ENCODE measurements at regions not wholly inside any gene's neighbourhood (a gene's known extent, or its start where the extent isn't known, plus 50 kb on each side); places are given as distances from the start of the nearest gene placed in this dataset.

- Histone ChIP-seq H3K27me3 (no peaks in the 10 kb centered on the region), H3K4me1 (ENCODE audit: insufficient read depth) (no peaks in the 10 kb centered on the region), H3K4me2 (no peak overlapping the region), H3K4me3 (no peak overlapping the region), H3K27ac (no peak overlapping the region), H3K79me2 (no peaks in the 10 kb centered on the region), H2AFZ (no peak overlapping the region), H3K36me3 (replicated peaks; ENCODE audit: insufficient read depth, low read depth) (no peaks in the 10 kb centered on the region), H3K9me2 (replicated peaks; ENCODE audit: insufficient read depth) (no peaks in the 10 kb centered on the region), H3K9me3 (ENCODE audit: low read depth) (no peaks in the 10 kb centered on the region), H4K20me1 (ENCODE audit: insufficient read depth, poor library complexity, severe bottlenecking) (no peaks in the 10 kb centered on the region)
- no peak for DNase-seq (ENCODE audit: low spot score)
- WGBS (ENCODE audit: low lambda C conversion rate, missing lambda C conversion rate), result 88% methylated on average over 3 of the region's 3 CpGs
- TF ChIP-seq, protein P1, sequence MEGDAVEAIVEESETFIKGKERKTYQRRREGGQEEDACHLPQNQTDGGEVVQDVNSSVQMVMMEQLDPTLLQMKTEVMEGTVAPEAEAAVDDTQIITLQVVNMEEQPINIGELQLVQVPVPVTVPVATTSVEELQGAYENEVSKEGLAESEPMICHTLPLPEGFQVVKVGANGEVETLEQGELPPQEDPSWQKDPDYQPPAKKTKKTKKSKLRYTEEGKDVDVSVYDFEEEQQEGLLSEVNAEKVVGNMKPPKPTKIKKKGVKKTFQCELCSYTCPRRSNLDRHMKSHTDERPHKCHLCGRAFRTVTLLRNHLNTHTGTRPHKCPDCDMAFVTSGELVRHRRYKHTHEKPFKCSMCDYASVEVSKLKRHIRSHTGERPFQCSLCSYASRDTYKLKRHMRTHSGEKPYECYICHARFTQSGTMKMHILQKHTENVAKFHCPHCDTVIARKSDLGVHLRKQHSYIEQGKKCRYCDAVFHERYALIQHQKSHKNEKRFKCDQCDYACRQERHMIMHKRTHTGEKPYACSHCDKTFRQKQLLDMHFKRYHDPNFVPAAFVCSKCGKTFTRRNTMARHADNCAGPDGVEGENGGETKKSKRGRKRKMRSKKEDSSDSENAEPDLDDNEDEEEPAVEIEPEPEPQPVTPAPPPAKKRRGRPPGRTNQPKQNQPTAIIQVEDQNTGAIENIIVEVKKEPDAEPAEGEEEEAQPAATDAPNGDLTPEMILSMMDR (IDR thresholded peaks at IDR 0.05; ENCODE audit: poor library complexity), result no peak
- TF ChIP-seq EZH2 (IDR thresholded peaks at IDR 0.05; ENCODE audit: borderline replicate concordance) (no peak), EZH2phosphoT487 (IDR thresholded peaks at IDR 0.05; ENCODE audit: low read depth, severe bottlenecking, unreplicated experiment) (no peak)
These were observed 178.8 kb downstream of the PTPN20 start for GRCh38 chr10:47090042-47090441.

DNA sequence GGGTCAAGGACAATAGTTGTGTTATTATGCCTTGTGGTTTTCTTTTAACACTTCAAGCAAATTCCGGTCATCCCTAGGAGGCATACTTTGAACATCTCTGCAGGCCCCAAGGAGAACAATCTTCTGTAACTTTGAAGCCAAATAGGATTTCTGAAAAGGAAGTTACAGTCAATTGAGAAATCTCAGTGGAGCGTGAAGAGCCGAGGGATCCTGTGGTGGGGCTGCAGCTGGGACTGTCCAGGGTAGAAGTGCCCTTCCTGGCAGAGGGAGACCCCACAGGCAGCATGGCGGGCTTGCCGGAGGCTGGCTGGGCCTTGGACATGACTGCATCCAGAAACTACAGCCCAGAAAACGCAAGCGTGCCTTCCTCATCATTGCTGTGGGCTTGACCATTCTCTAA lies 179.7 kb downstream of the PTPN20 start:
- no peak overlapping the region for H3K4me2 ChIP-seq
- H3K9me3 ChIP-seq (ENCODE audit: low read depth), result no peaks in the 10 kb centered on the region
- no peaks in the 10 kb centered on the region for H3K79me2 ChIP-seq
- H3K4me3 ChIP-seq, result no peak overlapping the region
- no peak for DNase-seq (ENCODE audit: low spot score)
- 92% methylated on average over 7 of the region's 7 CpGs for WGBS (ENCODE audit: low lambda C conversion rate, missing lambda C conversion rate)
- H3K36me3 ChIP-seq (replicated peaks; ENCODE audit: insufficient read depth, low read depth), result no peaks in the 10 kb centered on the region
- TF ChIP-seq, protein P1 (IDR thresholded peaks at IDR 0.05; ENCODE audit: poor library complexity), result no peak
- TF ChIP-seq EZH2 (IDR thresholded peaks at IDR 0.05; ENCODE audit: borderline replicate concordance) (no peak), EZH2phosphoT487 (IDR thresholded peaks at IDR 0.05; ENCODE audit: low read depth, severe bottlenecking, unreplicated experiment) (no peak)
- no peaks in the 10 kb centered on the region for H3K4me1 ChIP-seq (ENCODE audit: insufficient read depth)
- H4K20me1 ChIP-seq (ENCODE audit: insufficient read depth, poor library complexity, severe bottlenecking), result no peaks in the 10 kb centered on the region
- H2AFZ ChIP-seq, result no peak overlapping the region
- no peaks in the 10 kb centered on the region for H3K9me2 ChIP-seq (replicated peaks; ENCODE audit: insufficient read depth)
- no peak overlapping the region for H3K27ac ChIP-seq
- no peaks in the 10 kb centered on the region for H3K27me3 ChIP-seq

DNA sequence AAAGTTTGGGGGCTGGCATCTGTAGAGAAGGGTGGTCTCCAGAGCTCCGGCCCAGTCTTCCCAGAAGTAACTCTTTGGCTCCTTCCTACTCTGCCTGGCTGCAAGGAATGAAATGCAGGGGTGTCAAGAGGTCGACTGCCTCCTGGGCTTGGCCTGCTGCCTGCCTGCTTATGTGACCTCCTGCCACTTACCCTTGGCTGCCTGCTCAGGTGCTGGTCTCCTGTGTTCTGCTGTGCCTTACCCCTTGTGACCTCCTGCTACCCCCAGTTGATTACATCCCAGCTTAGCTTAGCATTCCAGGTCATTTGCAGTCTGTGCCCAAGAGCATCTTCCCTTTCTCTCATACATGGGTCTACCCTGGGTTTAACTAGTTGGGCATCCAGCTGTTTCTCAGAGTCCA lies 180.2 kb downstream of the PTPN20 start:
- Histone ChIP-seq H3K36me3 (replicated peaks; ENCODE audit: insufficient read depth, low read depth) (no peaks in the 10 kb centered on the region), H3K27me3 (no peaks in the 10 kb centered on the region), H3K4me1 (ENCODE audit: insufficient read depth) (no peaks in the 10 kb centered on the region), H3K27ac (no peak overlapping the region), H4K20me1 (ENCODE audit: insufficient read depth, poor library complexity, severe bottlenecking) (no peaks in the 10 kb centered on the region), H2AFZ (no peak overlapping the region), H3K79me2 (no peaks in the 10 kb centered on the region), H3K9me2 (replicated peaks; ENCODE audit: insufficient read depth) (no peaks in the 10 kb centered on the region), H3K4me3 (no peak overlapping the region), H3K4me2 (no peak overlapping the region), H3K9me3 (ENCODE audit: low read depth) (no peaks in the 10 kb centered on the region)
- DNase-seq (ENCODE audit: low spot score), result no peak
- no peak for TF ChIP-seq EZH2phosphoT487 (IDR thresholded peaks at IDR 0.05; ENCODE audit: low read depth, severe bottlenecking, unreplicated experiment)
- TF ChIP-seq, protein P1 (IDR thresholded peaks at IDR 0.05; ENCODE audit: poor library complexity), result no peak
- TF ChIP-seq EZH2 (IDR thresholded peaks at IDR 0.05; ENCODE audit: borderline replicate concordance), result no peak
- 93% methylated on average over 2 of the region's 2 CpGs for WGBS (ENCODE audit: low lambda C conversion rate, missing lambda C conversion rate)

- Histone ChIP-seq H3K27ac (no peak overlapping the region), H3K9me2 (replicated peaks; ENCODE audit: insufficient read depth) (no peaks in the 10 kb centered on the region), H3K27me3 (no peaks in the 10 kb centered on the region), H3K36me3 (replicated peaks; ENCODE audit: insufficient read depth, low read depth) (no peaks in the 10 kb centered on the region), H3K4me2 (no peak overlapping the region), H3K4me1 (ENCODE audit: insufficient read depth) (no peaks in the 10 kb centered on the region), H2AFZ (no peak overlapping the region), H3K4me3 (no peak overlapping the region), H3K9me3 (ENCODE audit: low read depth) (no peaks in the 10 kb centered on the region), H3K79me2 (no peaks in the 10 kb centered on the region), H4K20me1 (ENCODE audit: insufficient read depth, poor library complexity, severe bottlenecking) (no peaks in the 10 kb centered on the region)
- no peak for DNase-seq (ENCODE audit: low spot score)
- WGBS (ENCODE audit: low lambda C conversion rate, missing lambda C conversion rate), result 86% methylated on average over 4 of the region's 4 CpGs
- TF ChIP-seq EZH2 (IDR thresholded peaks at IDR 0.05; ENCODE audit: borderline replicate concordance) (no peak), EZH2phosphoT487 (IDR thresholded peaks at IDR 0.05; ENCODE audit: low read depth, severe bottlenecking, unreplicated experiment) (no peak)
- TF ChIP-seq, protein P1 (IDR thresholded peaks at IDR 0.05; ENCODE audit: poor library complexity), result no peak
These were observed 181.1 kb downstream of the PTPN20 start for GRCh38 chr10:47092376-47092775.

Measured in hepatocyte (in vitro differentiated cells).